ENCODE measurements at regions not wholly inside any gene's neighbourhood (a gene's known extent, or its start where the extent isn't known, plus 50 kb on each side); places are given as distances from the start of the nearest gene placed in this dataset.
"Not testable (repeated sequence)": the region's sequence is repeated elsewhere in the genome, so short reads cannot be mapped to it uniquely, and the experiment has no call there.

DNA sequence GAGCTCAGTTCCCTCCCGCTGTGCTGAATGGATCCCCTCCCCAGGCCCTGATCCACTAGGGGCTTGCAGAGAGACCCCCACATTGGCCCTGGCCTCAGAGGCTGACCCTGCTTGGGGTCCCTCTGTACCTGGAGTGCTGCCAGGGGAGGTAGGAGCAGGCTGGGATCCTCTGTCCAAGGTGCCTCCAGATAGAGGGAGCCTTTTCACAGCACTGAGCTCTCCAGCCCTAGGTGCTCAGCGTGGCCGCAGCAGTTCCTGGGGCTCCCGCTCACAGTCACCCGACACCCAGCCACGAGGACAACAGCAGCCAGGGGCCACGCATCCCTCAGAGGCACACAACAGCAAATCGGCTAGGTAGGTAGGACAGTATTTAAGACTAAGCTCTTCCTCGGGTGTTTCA lies 62.2 kb upstream of the IRX2 start:
- Histone ChIP-seq H3K9me2 (replicated peaks; ENCODE audit: low read depth, low read length) (no peaks in the 10 kb centered on the region), H3K36me3 (ENCODE audit: insufficient read depth, low read length) (no peaks in the 10 kb centered on the region), H3K4me2 (ENCODE audit: low read depth, low read length, poor library complexity, severe bottlenecking) (no peak overlapping the region), H3K4me3 (ENCODE audit: low read length, poor library complexity, severe bottlenecking) (no peak overlapping the region), H3K27me3 (ENCODE audit: insufficient read depth, low read length, poor library complexity, severe bottlenecking) (no peaks in the 10 kb centered on the region), H3K4me1 (ENCODE audit: insufficient read depth, low read length, poor library complexity, severe bottlenecking) (no peaks in the 10 kb centered on the region), H3K79me2 (ENCODE audit: insufficient read depth, low read length) (no peaks in the 10 kb centered on the region), H2AFZ (ENCODE audit: low read length) (no peak overlapping the region), H3K9me3 (ENCODE audit: insufficient read depth, low read depth, low read length) (peaks cover 7% of the 10 kb centered on the region; the same call in 1 of the 2 replicates), H3F3A (ENCODE audit: low read depth) (no peaks in the 10 kb centered on the region), H4K20me1 (ENCODE audit: insufficient read depth, low read length, poor library complexity, severe bottlenecking) (no peaks in the 10 kb centered on the region), H3K9ac (ENCODE audit: low read depth, low read length, poor library complexity, severe bottlenecking) (no peak overlapping the region)
- TF ChIP-seq, protein P1, sequence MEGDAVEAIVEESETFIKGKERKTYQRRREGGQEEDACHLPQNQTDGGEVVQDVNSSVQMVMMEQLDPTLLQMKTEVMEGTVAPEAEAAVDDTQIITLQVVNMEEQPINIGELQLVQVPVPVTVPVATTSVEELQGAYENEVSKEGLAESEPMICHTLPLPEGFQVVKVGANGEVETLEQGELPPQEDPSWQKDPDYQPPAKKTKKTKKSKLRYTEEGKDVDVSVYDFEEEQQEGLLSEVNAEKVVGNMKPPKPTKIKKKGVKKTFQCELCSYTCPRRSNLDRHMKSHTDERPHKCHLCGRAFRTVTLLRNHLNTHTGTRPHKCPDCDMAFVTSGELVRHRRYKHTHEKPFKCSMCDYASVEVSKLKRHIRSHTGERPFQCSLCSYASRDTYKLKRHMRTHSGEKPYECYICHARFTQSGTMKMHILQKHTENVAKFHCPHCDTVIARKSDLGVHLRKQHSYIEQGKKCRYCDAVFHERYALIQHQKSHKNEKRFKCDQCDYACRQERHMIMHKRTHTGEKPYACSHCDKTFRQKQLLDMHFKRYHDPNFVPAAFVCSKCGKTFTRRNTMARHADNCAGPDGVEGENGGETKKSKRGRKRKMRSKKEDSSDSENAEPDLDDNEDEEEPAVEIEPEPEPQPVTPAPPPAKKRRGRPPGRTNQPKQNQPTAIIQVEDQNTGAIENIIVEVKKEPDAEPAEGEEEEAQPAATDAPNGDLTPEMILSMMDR (conservative IDR thresholded peaks at IDR 0.05; ENCODE audit: low read length): no peak
- TF ChIP-seq EZH2phosphoT487 (IDR thresholded peaks at IDR 0.05; ENCODE audit: borderline replicate concordance): no peak

DNA sequence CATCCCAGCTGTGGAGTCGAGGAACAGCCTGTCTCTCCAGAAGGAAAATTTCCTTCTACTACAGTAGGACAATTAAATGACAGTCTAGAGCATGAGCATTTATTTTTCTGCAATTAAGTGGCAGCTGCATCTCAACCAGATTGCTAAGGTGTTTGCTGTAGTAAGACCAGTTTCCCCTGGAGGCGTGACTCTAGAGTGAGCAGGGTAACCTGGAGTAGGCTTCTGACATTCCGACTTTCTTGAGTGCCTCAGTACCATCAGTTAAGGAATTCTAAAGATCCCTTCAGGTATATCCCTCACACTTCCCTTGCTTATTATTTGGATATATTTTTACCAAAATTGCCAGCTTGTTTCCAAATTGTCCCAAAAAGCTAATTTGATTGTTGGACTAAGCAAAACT lies 59.2 kb upstream of the IRX2 start:
- no peaks in the 10 kb centered on the region for H3K27me3 ChIP-seq (ENCODE audit: insufficient read depth, low read length, poor library complexity, severe bottlenecking)
- H2AFZ ChIP-seq (ENCODE audit: low read length): no peak overlapping the region
- H3K9ac ChIP-seq (ENCODE audit: low read depth, low read length, poor library complexity, severe bottlenecking): no peak overlapping the region
- H3K4me1 ChIP-seq (ENCODE audit: insufficient read depth, low read length, poor library complexity, severe bottlenecking): no peaks in the 10 kb centered on the region
- H3K9me3 ChIP-seq (ENCODE audit: insufficient read depth, low read depth, low read length): no peaks in the 10 kb centered on the region
- H3K4me3 ChIP-seq (ENCODE audit: low read length, poor library complexity, severe bottlenecking): no peak overlapping the region
- H3K79me2 ChIP-seq (ENCODE audit: insufficient read depth, low read length): no peaks in the 10 kb centered on the region
- H4K20me1 ChIP-seq (ENCODE audit: insufficient read depth, low read length, poor library complexity, severe bottlenecking): no peaks in the 10 kb centered on the region
- H3K9me2 ChIP-seq (replicated peaks; ENCODE audit: low read depth, low read length): no peaks in the 10 kb centered on the region
- no peak overlapping the region for H3K4me2 ChIP-seq (ENCODE audit: low read depth, low read length, poor library complexity, severe bottlenecking)
- no peaks in the 10 kb centered on the region for H3K36me3 ChIP-seq (ENCODE audit: insufficient read depth, low read length)
- TF ChIP-seq, protein P1 (conservative IDR thresholded peaks at IDR 0.05; ENCODE audit: low read length): no peak
- no peak for TF ChIP-seq EZH2phosphoT487 (IDR thresholded peaks at IDR 0.05; ENCODE audit: borderline replicate concordance)
- no peaks in the 10 kb centered on the region for H3F3A ChIP-seq (ENCODE audit: low read depth)

GRCh38 chr5:2807244-2807643 lies 55.8 kb upstream of the IRX2 start:
- not testable (repeated sequence) for H3K4me1 ChIP-seq (ENCODE audit: insufficient read depth, low read length, poor library complexity, severe bottlenecking); H3K79me2 ChIP-seq (ENCODE audit: insufficient read depth, low read length); H3K9me2 ChIP-seq (replicated peaks; ENCODE audit: low read depth, low read length); H3K36me3 ChIP-seq (ENCODE audit: insufficient read depth, low read length); H2AFZ ChIP-seq (ENCODE audit: low read length); H3K9me3 ChIP-seq (ENCODE audit: insufficient read depth, low read depth, low read length); H3K9ac ChIP-seq (ENCODE audit: low read depth, low read length, poor library complexity, severe bottlenecking); H3K27me3 ChIP-seq (ENCODE audit: insufficient read depth, low read length, poor library complexity, severe bottlenecking); H3K4me2 ChIP-seq (ENCODE audit: low read depth, low read length, poor library complexity, severe bottlenecking); H3K4me3 ChIP-seq (ENCODE audit: low read length, poor library complexity, severe bottlenecking); H3F3A ChIP-seq (ENCODE audit: low read depth); H4K20me1 ChIP-seq (ENCODE audit: insufficient read depth, low read length, poor library complexity, severe bottlenecking)

DNA sequence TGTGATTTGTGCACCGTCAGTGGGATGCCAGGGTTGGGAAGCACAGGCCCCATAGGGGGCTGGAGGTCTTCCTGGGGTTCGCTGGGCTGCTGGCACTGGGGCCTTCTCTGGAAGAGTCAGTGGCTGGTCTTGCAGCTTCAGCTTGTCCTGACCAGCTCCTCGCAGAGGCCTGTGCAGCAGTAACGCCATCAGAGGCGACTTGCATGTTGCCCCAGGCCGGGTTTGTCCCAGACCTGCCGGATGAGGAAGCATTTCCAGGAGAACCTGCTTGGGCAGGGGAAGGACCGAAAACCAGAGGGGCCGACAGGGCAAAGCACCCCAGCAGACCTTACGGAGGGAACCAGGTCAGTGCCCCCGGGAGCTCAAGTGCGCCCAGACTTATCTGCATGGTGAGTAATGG lies 54.7 kb upstream of the IRX2 start:
- no peaks in the 10 kb centered on the region for H3F3A ChIP-seq (ENCODE audit: low read depth)
- no peaks in the 10 kb centered on the region for H3K4me1 ChIP-seq (ENCODE audit: insufficient read depth, low read length, poor library complexity, severe bottlenecking)
- H3K9me3 ChIP-seq (ENCODE audit: insufficient read depth, low read depth, low read length): no peaks in the 10 kb centered on the region
- H3K4me3 ChIP-seq (ENCODE audit: low read length, poor library complexity, severe bottlenecking): no peak overlapping the region
- H3K4me2 ChIP-seq (ENCODE audit: low read depth, low read length, poor library complexity, severe bottlenecking): no peak overlapping the region
- no peaks in the 10 kb centered on the region for H3K27me3 ChIP-seq (ENCODE audit: insufficient read depth, low read length, poor library complexity, severe bottlenecking)
- H3K79me2 ChIP-seq (ENCODE audit: insufficient read depth, low read length): no peaks in the 10 kb centered on the region
- no peaks in the 10 kb centered on the region for H4K20me1 ChIP-seq (ENCODE audit: insufficient read depth, low read length, poor library complexity, severe bottlenecking)
- TF ChIP-seq, protein P1 (conservative IDR thresholded peaks at IDR 0.05; ENCODE audit: low read length): no peak
- no peak for TF ChIP-seq EZH2phosphoT487 (IDR thresholded peaks at IDR 0.05; ENCODE audit: borderline replicate concordance)
- no peak overlapping the region for H3K9ac ChIP-seq (ENCODE audit: low read depth, low read length, poor library complexity, severe bottlenecking)
- no peaks in the 10 kb centered on the region for H3K36me3 ChIP-seq (ENCODE audit: insufficient read depth, low read length)
- no peak overlapping the region for H2AFZ ChIP-seq (ENCODE audit: low read length)
- no peaks in the 10 kb centered on the region for H3K9me2 ChIP-seq (replicated peaks; ENCODE audit: low read depth, low read length)

Data from Loucy (cell line).